ENCODE measurements at regions not wholly inside any gene's neighbourhood (a gene's known extent, or its start where the extent isn't known, plus 50 kb on each side); places are given as distances from the start of the nearest gene placed in this dataset.

DNA sequence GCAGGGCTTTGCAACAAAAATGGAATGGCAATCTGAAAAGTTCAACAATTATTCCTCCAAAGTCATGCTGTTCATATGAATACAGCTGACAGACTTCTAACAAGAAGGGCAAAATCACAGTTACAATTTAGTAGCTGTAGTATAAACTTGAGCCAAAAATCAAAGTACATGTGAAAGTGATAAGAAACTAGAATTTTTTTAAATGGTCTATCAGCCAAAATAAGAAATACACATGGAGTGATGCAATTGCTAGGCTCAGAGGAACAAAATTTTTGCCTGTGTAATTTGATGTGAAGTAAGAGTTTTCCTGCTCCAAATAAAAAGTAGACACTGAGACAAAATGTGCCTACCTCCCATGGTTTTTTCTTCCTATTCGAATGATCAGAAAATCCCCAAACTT, 167.7 kb upstream of the CDKN3 start:
- no peak for ATAC-seq (ENCODE audit: low read depth)
- POLR2A ChIA-PET (ENCODE audit: unreplicated experiment): no interaction called here

More for the DNA sequence above, 167.7 kb upstream of the CDKN3 start:
- H3K4me3 ChIP-seq (ENCODE audit: insufficient read depth, low read depth, low read length): no peak overlapping the region
- H3K27me3 ChIP-seq (ENCODE audit: control insufficient read depth, insufficient read depth, low read length): peaks cover 6% of the 10 kb centered on the region
- TF ChIP-seq CEBPB (IDR thresholded peaks at IDR 0.05; ENCODE audit: low read depth, low read length): peak; percentile 5; the same call in 1 of the 2 replicates
- no peak for TF ChIP-seq CHD1 (IDR thresholded peaks at IDR 0.05; ENCODE audit: low read depth, low read length)
- H2BK120ac ChIP-seq (ENCODE audit: low read depth, low read length): no peak overlapping the region
- H3K23ac ChIP-seq (ENCODE audit: low read depth, low read length): no peak overlapping the region
- no peak overlapping the region for H4K8ac ChIP-seq (ENCODE audit: low read depth in 2 of 2, low read length in 2 of 2)
- no peak overlapping the region for H2AK9ac ChIP-seq (replicated peaks; ENCODE audit: low read depth, low read length, poor library complexity)
- no TSS peak for BruUV-seq (replicated peaks)
- no peaks in the 10 kb centered on the region for H3K79me1 ChIP-seq (ENCODE audit: low read depth in 1 of 2, low read length in 2 of 2)
- H3K14ac ChIP-seq (replicated peaks; ENCODE audit: low read depth, low read length): no peak overlapping the region
- H2BK5ac ChIP-seq (ENCODE audit: low read depth, low read length, poor library complexity, severe bottlenecking): no peak overlapping the region
- intact Hi-C loops (cut with micrococcal nuclease): no loop called here
- H3K27ac ChIP-seq (ENCODE audit: insufficient read depth, low read length): no peak overlapping the region
- no peak overlapping the region for H2BK15ac ChIP-seq (ENCODE audit: low read depth, low read length)
- no peaks in the 10 kb centered on the region for H4K20me1 ChIP-seq (ENCODE audit: insufficient read depth, low read length)
- no peaks in the 10 kb centered on the region for H3K36me3 ChIP-seq (ENCODE audit: control insufficient read depth, insufficient read depth, low read length)
- no peak overlapping the region for H2AFZ ChIP-seq (replicated peaks; ENCODE audit: low read length, poor library complexity)
- WGBS, 2 experiments (ENCODE audit: extremely low coverage in 2 of 2, insufficient read length in 1 of 2): no CpG with 5 or more reads among the region's 1 CpG
- no peaks in the 10 kb centered on the region for H3K4me1 ChIP-seq (ENCODE audit: control insufficient read depth, insufficient read depth, low read length)
- no peak overlapping the region for H4K5ac ChIP-seq (ENCODE audit: low read depth, low read length)
- no peak overlapping the region for H3K18ac ChIP-seq (ENCODE audit: low read depth, low read length)
- CTCF ChIA-PET: no interaction called here
- H2AK5ac ChIP-seq (ENCODE audit: low read depth, low read length): no peak overlapping the region
- no peak overlapping the region for H3K4me2 ChIP-seq (ENCODE audit: low read depth, low read length)
- no peak overlapping the region for H2BK20ac ChIP-seq (ENCODE audit: low read depth, low read length)
- no peak overlapping the region for H3K9ac ChIP-seq (ENCODE audit: low read depth, low read length)
- no peak overlapping the region for H3K56ac ChIP-seq (ENCODE audit: extremely low read depth, insufficient read depth, low read length)
- in situ Hi-C loops (cut with MboI; ENCODE audit: low sequenced_read_pairs): no loop called here
- no peak for DNase-seq
- no peaks in the 10 kb centered on the region for H3K9me1 ChIP-seq (ENCODE audit: insufficient read depth, low read length)
- dilution Hi-C loops (cut with HindIII; ENCODE audit: low sequenced_read_pairs, unreplicated experiment): no loop called here
- H4K91ac ChIP-seq (ENCODE audit: insufficient read depth, low read depth, low read length): no peak overlapping the region
- no peak overlapping the region for H3K4ac ChIP-seq (ENCODE audit: low read depth, low read length)
- no peaks in the 10 kb centered on the region for H3K9me3 ChIP-seq (ENCODE audit: control insufficient read depth, insufficient read depth, low read length)
